ENCODE measurements at regions not wholly inside any gene's neighbourhood (a gene's known extent, or its start where the extent isn't known, plus 50 kb on each side); places are given as distances from the start of the nearest gene placed in this dataset.
A peak's percentile ranks its signal among the peaks of the same experiment; 100 is the strongest.

- intact Hi-C loops (cut with DNase I) = no loop called here
- Histone ChIP-seq H3K36me3 (no peaks in the 10 kb centered on the region), H3K4me3 (no peak overlapping the region), H3K9me3 (no peaks in the 10 kb centered on the region), H3K4me1 (no peaks in the 10 kb centered on the region), H3K27me3 (no peaks in the 10 kb centered on the region), H3K27ac (no peak overlapping the region)
- peak; percentile 52 for ATAC-seq
- DNase-seq = no peak
- TF ChIP-seq CTCF (IDR thresholded peaks at IDR 0.05) = no peak
These were observed 150.9 kb downstream of the ZC3H11B start for GRCh38 chr1:219461981-219462400.

- no peak overlapping the region for H3K4me3 ChIP-seq
- no peaks in the 10 kb centered on the region for H3K27me3 ChIP-seq
- no peaks in the 10 kb centered on the region for H3K4me1 ChIP-seq
- H3K9me3 ChIP-seq = no peaks in the 10 kb centered on the region
- H3K36me3 ChIP-seq = no peaks in the 10 kb centered on the region
- ATAC-seq (peak; percentile 90), DNase-seq (no peak)
- intact Hi-C loops (cut with DNase I) = no loop called here
- no peak for TF ChIP-seq CTCF (IDR thresholded peaks at IDR 0.05)
- no peak overlapping the region for H3K27ac ChIP-seq
These were observed 151.7 kb downstream of the ZC3H11B start for GRCh38 chr1:219460896-219461815.

GRCh38 chr1:219460081-219460895 is 152.6 kb downstream of the ZC3H11B start:
- DNase-seq (no peak), ATAC-seq (no peak)
- Histone ChIP-seq H3K36me3 (no peaks in the 10 kb centered on the region), H3K4me3 (no peak overlapping the region), H3K27me3 (no peaks in the 10 kb centered on the region), H3K4me1 (no peaks in the 10 kb centered on the region), H3K27ac (no peak overlapping the region), H3K9me3 (no peaks in the 10 kb centered on the region)
- intact Hi-C loops (cut with DNase I) = no loop called here
- no peak for TF ChIP-seq CTCF (IDR thresholded peaks at IDR 0.05)

GRCh38 chr1:219459351-219460080 is 153.4 kb downstream of the ZC3H11B start:
- no peak for TF ChIP-seq CTCF (IDR thresholded peaks at IDR 0.05)
- no peaks in the 10 kb centered on the region for H3K36me3 ChIP-seq
- H3K4me1 ChIP-seq = no peaks in the 10 kb centered on the region
- no peak overlapping the region for H3K27ac ChIP-seq
- H3K4me3 ChIP-seq = no peak overlapping the region
- no peaks in the 10 kb centered on the region for H3K27me3 ChIP-seq
- H3K9me3 ChIP-seq = no peaks in the 10 kb centered on the region
- DNase-seq = no peak
- ATAC-seq = no peak
- intact Hi-C loops (cut with DNase I) = no loop called here

- ATAC-seq = no peak
- H3K9me3 ChIP-seq = no peaks in the 10 kb centered on the region
- TF ChIP-seq CTCF (IDR thresholded peaks at IDR 0.05) = no peak
- intact Hi-C loops (cut with DNase I) = no loop called here
- no peaks in the 10 kb centered on the region for H3K4me1 ChIP-seq
- H3K36me3 ChIP-seq = no peaks in the 10 kb centered on the region
- no peak overlapping the region for H3K27ac ChIP-seq
- no peak for DNase-seq
- no peaks in the 10 kb centered on the region for H3K27me3 ChIP-seq
- H3K4me3 ChIP-seq = no peak overlapping the region
These were observed 166.6 kb downstream of the ZC3H11B start for GRCh38 chr1:219446288-219446687.

Measured in upper lobe of right lung (tissue), 1 donor.